Karpas-422 (cell line): ENCODE measurements at regions not wholly inside any gene's neighbourhood (a gene's known extent, or its start where the extent isn't known, plus 50 kb on each side); places are given as distances from the start of the nearest gene placed in this dataset.

Source experiments
- DNase-seq: peaks from one replicate; pipeline ENCODE4 v3.0.0-alpha.2; 2015
- H2AFZ ChIP-seq: fragments of 200-600 bp; sonication (generic); 2 replicates; pipeline ENCODE4 v1.6.1; 2014; ENCODE audit warnings: antibody characterized with exemption, low read length, mixed read lengths
- H3K27ac ChIP-seq: fragments of 200-600 bp; sonication (generic); 2 replicates; pipeline ENCODE4 v1.5.1; 2014; ENCODE audit warnings: mild to moderate bottlenecking, low read length, moderate library complexity
- H3K27me3 ChIP-seq: fragments of 200-600 bp; sonication (generic); 2 replicates; pipeline ENCODE4 v1.6.1; 2014; ENCODE audit warnings: low read length, mixed read lengths
- H3K36me3 ChIP-seq: fragments of 200-600 bp; sonication (generic); 2 replicates; pipeline ENCODE4 v1.6.1; 2014; ENCODE audit warnings: low read length, mixed read lengths; ENCODE audit not compliant: insufficient read depth
- H3K4me1 ChIP-seq: fragments of 200-600 bp; sonication (generic); 2 replicates; pipeline ENCODE4 v1.6.1; 2014; ENCODE audit warnings: mild to moderate bottlenecking, low read length, mixed read lengths
- H3K4me2 ChIP-seq: fragments of 200-600 bp; sonication (generic); 2 replicates; pipeline ENCODE4 v1.6.1; 2014; ENCODE audit warnings: low read length, low read depth, mild to moderate bottlenecking; ENCODE audit not compliant: poor library complexity, severe bottlenecking
- H3K4me3 ChIP-seq: fragments of 200-600 bp; sonication (generic); 2 replicates; pipeline ENCODE4 v1.5.1; 2014; ENCODE audit warnings: mild to moderate bottlenecking, antibody characterized with exemption, low read length, mixed read lengths
- H3K79me2 ChIP-seq: fragments of 200-600 bp; sonication (generic); 2 replicates; pipeline ENCODE4 v1.6.1; 2014; ENCODE audit warnings: mild to moderate bottlenecking, low read length, mixed read lengths
- H3K9ac ChIP-seq: fragments of 200-600 bp; sonication (generic); 2 replicates; pipeline ENCODE4 v1.6.0; 2014; ENCODE audit warnings: low read length
- H3K9me2 ChIP-seq: fragments of 200-600 bp; sonication (generic), shearing (Covaris generic); replicated peaks from 2 replicates; pipeline ENCODE4 v1.6.0; 2014; ENCODE audit warnings: mild to moderate bottlenecking, low read length, moderate library complexity; ENCODE audit not compliant: insufficient read depth
- H3K9me3 ChIP-seq: fragments of 300-700, 200-600 bp; sonication (generic); 2 replicates; pipeline ENCODE4 v1.6.1; 2014; ENCODE audit warnings: low read length, mixed read lengths
- H4K20me1 ChIP-seq: fragments of 200-600 bp; sonication (generic); 2 replicates; pipeline ENCODE4 v1.6.1; 2014; ENCODE audit warnings: mild to moderate bottlenecking, antibody characterized with exemption, low read length, low read depth; ENCODE audit not compliant: insufficient read depth

GRCh38 chr4:151842430-151843079 lies 81.7 kb upstream of the GATB start:
- Histone ChIP-seq H3K9ac (no peak overlapping the region), H4K20me1 (no peaks in the 10 kb centered on the region), H3K36me3 (no peaks in the 10 kb centered on the region), H3K4me3 (no peak overlapping the region), H3K27ac (no peak overlapping the region), H3K4me1 (no peaks in the 10 kb centered on the region), H3K9me2 (no peaks in the 10 kb centered on the region), H3K79me2 (no peaks in the 10 kb centered on the region), H3K27me3 (no peaks in the 10 kb centered on the region), H2AFZ (no peak overlapping the region), H3K4me2 (no peak overlapping the region), H3K9me3 (no peaks in the 10 kb centered on the region)
- DNase-seq, result no peak

- Histone ChIP-seq H3K36me3 (no peaks in the 10 kb centered on the region), H3K4me3 (no peak overlapping the region), H3K27me3 (no peaks in the 10 kb centered on the region), H3K9me3 (no peaks in the 10 kb centered on the region), H3K9ac (no peak overlapping the region), H3K27ac (no peak overlapping the region), H2AFZ (no peak overlapping the region), H3K79me2 (no peaks in the 10 kb centered on the region), H3K4me1 (no peaks in the 10 kb centered on the region), H3K9me2 (no peaks in the 10 kb centered on the region), H3K4me2 (no peak overlapping the region), H4K20me1 (no peaks in the 10 kb centered on the region)
- DNase-seq, result no peak
Measured at GRCh38 chr4:151841107-151841506, 80.3 kb upstream of the GATB start.

- Histone ChIP-seq H3K4me2 (no peak overlapping the region), H3K4me1 (peaks cover 12% of the 10 kb centered on the region), H3K79me2 (no peaks in the 10 kb centered on the region), H3K9ac (no peak overlapping the region), H4K20me1 (no peaks in the 10 kb centered on the region), H3K9me2 (no peaks in the 10 kb centered on the region), H2AFZ (no peak overlapping the region), H3K36me3 (no peaks in the 10 kb centered on the region), H3K27me3 (no peaks in the 10 kb centered on the region), H3K27ac (no peak overlapping the region), H3K4me3 (no peak overlapping the region), H3K9me3 (no peaks in the 10 kb centered on the region)
- peak; percentile 56 for DNase-seq
Measured at GRCh38 chr4:151835467-151835866, 74.7 kb upstream of the GATB start.

GRCh38 chr4:151833174-151833573 lies 72.4 kb upstream of the GATB start:
- H3K9ac ChIP-seq, result no peak overlapping the region
- no peak overlapping the region for H2AFZ ChIP-seq
- H3K27me3 ChIP-seq, result no peaks in the 10 kb centered on the region

GRCh38 chr4:151831526-151831925 lies 70.7 kb upstream of the GATB start:
- Histone ChIP-seq H3K9me3 (no peaks in the 10 kb centered on the region), H3K27me3 (no peaks in the 10 kb centered on the region), H3K9me2 (no peaks in the 10 kb centered on the region), H2AFZ (no peak overlapping the region), H3K4me1 (peaks cover 12% of the 10 kb centered on the region), H3K4me2 (no peak overlapping the region), H3K27ac (no peak overlapping the region), H3K36me3 (no peaks in the 10 kb centered on the region), H3K9ac (no peak overlapping the region), H3K4me3 (no peak overlapping the region), H4K20me1 (no peaks in the 10 kb centered on the region), H3K79me2 (no peaks in the 10 kb centered on the region)
- no peak for DNase-seq

More at GRCh38 chr4:151833174-151833573, 72.4 kb upstream of the GATB start:
- no peak for DNase-seq
- no peaks in the 10 kb centered on the region for H3K36me3 ChIP-seq
- H3K4me3 ChIP-seq, result no peak overlapping the region
- no peaks in the 10 kb centered on the region for H3K9me3 ChIP-seq
- no peak overlapping the region for H3K4me2 ChIP-seq
- peaks cover 12% of the 10 kb centered on the region for H3K4me1 ChIP-seq
- H4K20me1 ChIP-seq, result no peaks in the 10 kb centered on the region
- no peak overlapping the region for H3K27ac ChIP-seq
- H3K9me2 ChIP-seq, result no peaks in the 10 kb centered on the region
- H3K79me2 ChIP-seq, result no peaks in the 10 kb centered on the region

- H4K20me1 ChIP-seq, result no peaks in the 10 kb centered on the region
- no peak overlapping the region for H3K4me3 ChIP-seq
- no peak overlapping the region for H3K4me2 ChIP-seq
- no peak for DNase-seq
- no peaks in the 10 kb centered on the region for H3K27me3 ChIP-seq
- no peak overlapping the region for H2AFZ ChIP-seq
- no peak overlapping the region for H3K27ac ChIP-seq
- H3K4me1 ChIP-seq, result peaks cover 4% of the 10 kb centered on the region
- no peaks in the 10 kb centered on the region for H3K36me3 ChIP-seq
- no peak overlapping the region for H3K9ac ChIP-seq
- H3K9me3 ChIP-seq, result no peaks in the 10 kb centered on the region
- no peaks in the 10 kb centered on the region for H3K79me2 ChIP-seq
- no peaks in the 10 kb centered on the region for H3K9me2 ChIP-seq
Measured at GRCh38 chr4:151830168-151830567, 69.4 kb upstream of the GATB start.

GRCh38 chr4:151829309-151829708 lies 68.5 kb upstream of the GATB start:
- Histone ChIP-seq H3K27ac (no peak overlapping the region), H3K36me3 (no peaks in the 10 kb centered on the region), H4K20me1 (no peaks in the 10 kb centered on the region), H2AFZ (no peak overlapping the region), H3K27me3 (no peaks in the 10 kb centered on the region), H3K4me2 (no peak overlapping the region), H3K9me2 (no peaks in the 10 kb centered on the region), H3K79me2 (no peaks in the 10 kb centered on the region), H3K9me3 (no peaks in the 10 kb centered on the region), H3K4me3 (no peak overlapping the region), H3K4me1 (no peaks in the 10 kb centered on the region), H3K9ac (no peak overlapping the region)
- no peak for DNase-seq

GRCh38 chr4:151824656-151825055 lies 63.8 kb upstream of the GATB start:
- Histone ChIP-seq H3K36me3 (no peaks in the 10 kb centered on the region), H3K4me2 (no peak overlapping the region), H3K4me3 (no peak overlapping the region), H4K20me1 (no peaks in the 10 kb centered on the region), H2AFZ (no peak overlapping the region), H3K79me2 (no peaks in the 10 kb centered on the region), H3K9ac (no peak overlapping the region), H3K27ac (no peak overlapping the region), H3K27me3 (no peaks in the 10 kb centered on the region; the same call in 1 of the 2 replicates), H3K4me1 (no peaks in the 10 kb centered on the region), H3K9me3 (no peaks in the 10 kb centered on the region), H3K9me2 (no peaks in the 10 kb centered on the region)
- no peak for DNase-seq
